ENCODE measurements at regions not wholly inside any gene's neighbourhood (a gene's known extent, or its start where the extent isn't known, plus 50 kb on each side); places are given as distances from the start of the nearest gene placed in this dataset.

GRCh38 chr1:4603295-4604110 lies 50.9 kb upstream of the AJAP1 start:
- no peak for DNase-seq (ENCODE audit: low read depth in 2 of 2)

Data from activated CD4-positive, alpha-beta T cell treated with anti-CD3 and anti-CD28 coated beads for 24 hours (primary cell).